ENCODE measurements at regions not wholly inside any gene's neighbourhood (a gene's known extent, or its start where the extent isn't known, plus 50 kb on each side); places are given as distances from the start of the nearest gene placed in this dataset.

DNA sequence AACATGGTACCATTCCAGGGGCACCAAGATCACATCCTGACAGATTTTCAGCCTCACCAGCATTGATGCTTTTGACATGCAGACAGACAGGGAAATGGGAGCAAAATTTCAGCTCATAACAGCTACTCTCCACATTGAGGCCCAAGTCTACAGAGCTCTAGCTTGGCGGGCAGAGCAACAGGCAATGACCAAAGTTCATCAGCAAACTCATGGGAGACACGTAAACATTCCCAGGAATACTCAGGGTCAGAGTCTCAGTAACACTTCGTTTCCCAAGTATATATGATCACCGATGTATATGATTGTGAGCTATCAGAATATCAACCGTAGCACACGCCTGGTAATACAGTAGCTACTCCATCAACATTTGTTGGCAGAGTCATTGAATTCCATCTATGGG is 59.2 kb upstream of the SLC24A5 start:
- Histone ChIP-seq H3K9ac (ENCODE audit: low read depth, low read length, poor library complexity, severe bottlenecking) (no peak overlapping the region), H3K9me2 (replicated peaks; ENCODE audit: low read depth, low read length) (no peaks in the 10 kb centered on the region), H4K20me1 (ENCODE audit: insufficient read depth, low read length, poor library complexity, severe bottlenecking) (no peaks in the 10 kb centered on the region), H3K9me3 (ENCODE audit: insufficient read depth, low read depth, low read length) (no peaks in the 10 kb centered on the region), H2AFZ (ENCODE audit: low read length) (no peak overlapping the region), H3K36me3 (ENCODE audit: insufficient read depth, low read length) (no peaks in the 10 kb centered on the region), H3K27me3 (ENCODE audit: insufficient read depth, low read length, poor library complexity, severe bottlenecking) (no peaks in the 10 kb centered on the region), H3K79me2 (ENCODE audit: insufficient read depth, low read length) (no peaks in the 10 kb centered on the region), H3K4me2 (ENCODE audit: low read depth, low read length, poor library complexity, severe bottlenecking) (no peak overlapping the region), H3K4me3 (ENCODE audit: low read length, poor library complexity, severe bottlenecking) (no peak overlapping the region), H3K4me1 (ENCODE audit: insufficient read depth, low read length, poor library complexity, severe bottlenecking) (peaks cover 9% of the 10 kb centered on the region), H3F3A (ENCODE audit: low read depth) (no peaks in the 10 kb centered on the region)
- TF ChIP-seq, protein P1, sequence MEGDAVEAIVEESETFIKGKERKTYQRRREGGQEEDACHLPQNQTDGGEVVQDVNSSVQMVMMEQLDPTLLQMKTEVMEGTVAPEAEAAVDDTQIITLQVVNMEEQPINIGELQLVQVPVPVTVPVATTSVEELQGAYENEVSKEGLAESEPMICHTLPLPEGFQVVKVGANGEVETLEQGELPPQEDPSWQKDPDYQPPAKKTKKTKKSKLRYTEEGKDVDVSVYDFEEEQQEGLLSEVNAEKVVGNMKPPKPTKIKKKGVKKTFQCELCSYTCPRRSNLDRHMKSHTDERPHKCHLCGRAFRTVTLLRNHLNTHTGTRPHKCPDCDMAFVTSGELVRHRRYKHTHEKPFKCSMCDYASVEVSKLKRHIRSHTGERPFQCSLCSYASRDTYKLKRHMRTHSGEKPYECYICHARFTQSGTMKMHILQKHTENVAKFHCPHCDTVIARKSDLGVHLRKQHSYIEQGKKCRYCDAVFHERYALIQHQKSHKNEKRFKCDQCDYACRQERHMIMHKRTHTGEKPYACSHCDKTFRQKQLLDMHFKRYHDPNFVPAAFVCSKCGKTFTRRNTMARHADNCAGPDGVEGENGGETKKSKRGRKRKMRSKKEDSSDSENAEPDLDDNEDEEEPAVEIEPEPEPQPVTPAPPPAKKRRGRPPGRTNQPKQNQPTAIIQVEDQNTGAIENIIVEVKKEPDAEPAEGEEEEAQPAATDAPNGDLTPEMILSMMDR (conservative IDR thresholded peaks at IDR 0.05; ENCODE audit: low read length), result no peak
- TF ChIP-seq EZH2phosphoT487 (IDR thresholded peaks at IDR 0.05; ENCODE audit: borderline replicate concordance), result no peak

DNA sequence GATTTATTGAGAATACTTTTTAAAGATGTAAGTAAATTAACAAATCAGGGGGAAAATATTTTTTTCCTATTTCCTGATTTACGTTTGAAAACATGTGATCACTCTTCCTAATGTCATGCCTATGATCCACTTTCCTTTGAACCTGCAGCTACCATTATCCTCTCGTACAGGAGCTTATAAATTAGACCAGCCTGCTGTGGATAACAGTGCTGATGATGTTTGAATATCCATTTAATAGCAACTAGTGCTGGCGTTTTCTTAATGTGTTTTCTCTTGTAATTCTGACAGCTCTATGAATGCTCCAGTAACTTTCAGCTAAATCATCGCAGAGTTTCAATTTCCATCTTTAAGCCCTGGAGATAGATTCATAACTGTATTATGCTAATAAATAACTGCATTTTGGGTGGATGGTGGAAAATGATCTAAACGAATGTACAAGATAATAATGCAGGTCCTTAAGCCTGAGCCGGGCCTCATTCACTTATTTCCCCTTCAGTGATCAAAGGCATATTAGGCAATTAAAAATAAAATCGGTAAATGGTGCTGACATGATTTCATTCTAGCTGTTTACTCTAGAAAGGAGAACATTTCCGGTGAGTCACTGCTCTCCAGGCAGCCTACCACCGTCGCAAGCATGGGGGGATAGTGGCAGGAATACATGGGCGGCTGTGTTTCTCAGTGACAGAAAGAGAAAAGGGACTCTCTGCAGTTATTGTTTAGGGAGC is 58.5 kb upstream of the SLC24A5 start:
- Histone ChIP-seq H4K20me1 (ENCODE audit: insufficient read depth, low read length, poor library complexity, severe bottlenecking) (no peaks in the 10 kb centered on the region), H3F3A (ENCODE audit: low read depth) (no peaks in the 10 kb centered on the region), H3K4me3 (ENCODE audit: low read length, poor library complexity, severe bottlenecking) (no peak overlapping the region), H3K9me2 (replicated peaks; ENCODE audit: low read depth, low read length) (no peaks in the 10 kb centered on the region), H3K9me3 (ENCODE audit: insufficient read depth, low read depth, low read length) (no peaks in the 10 kb centered on the region), H3K9ac (ENCODE audit: low read depth, low read length, poor library complexity, severe bottlenecking) (no peak overlapping the region), H2AFZ (ENCODE audit: low read length) (no peak overlapping the region), H3K27me3 (ENCODE audit: insufficient read depth, low read length, poor library complexity, severe bottlenecking) (no peaks in the 10 kb centered on the region), H3K4me2 (ENCODE audit: low read depth, low read length, poor library complexity, severe bottlenecking) (no peak overlapping the region), H3K4me1 (ENCODE audit: insufficient read depth, low read length, poor library complexity, severe bottlenecking) (peaks cover 9% of the 10 kb centered on the region), H3K36me3 (ENCODE audit: insufficient read depth, low read length) (no peaks in the 10 kb centered on the region), H3K79me2 (ENCODE audit: insufficient read depth, low read length) (no peaks in the 10 kb centered on the region)
- TF ChIP-seq EZH2phosphoT487 (IDR thresholded peaks at IDR 0.05; ENCODE audit: borderline replicate concordance), result no peak
- TF ChIP-seq, protein P1 (conservative IDR thresholded peaks at IDR 0.05; ENCODE audit: low read length), result no peak

DNA sequence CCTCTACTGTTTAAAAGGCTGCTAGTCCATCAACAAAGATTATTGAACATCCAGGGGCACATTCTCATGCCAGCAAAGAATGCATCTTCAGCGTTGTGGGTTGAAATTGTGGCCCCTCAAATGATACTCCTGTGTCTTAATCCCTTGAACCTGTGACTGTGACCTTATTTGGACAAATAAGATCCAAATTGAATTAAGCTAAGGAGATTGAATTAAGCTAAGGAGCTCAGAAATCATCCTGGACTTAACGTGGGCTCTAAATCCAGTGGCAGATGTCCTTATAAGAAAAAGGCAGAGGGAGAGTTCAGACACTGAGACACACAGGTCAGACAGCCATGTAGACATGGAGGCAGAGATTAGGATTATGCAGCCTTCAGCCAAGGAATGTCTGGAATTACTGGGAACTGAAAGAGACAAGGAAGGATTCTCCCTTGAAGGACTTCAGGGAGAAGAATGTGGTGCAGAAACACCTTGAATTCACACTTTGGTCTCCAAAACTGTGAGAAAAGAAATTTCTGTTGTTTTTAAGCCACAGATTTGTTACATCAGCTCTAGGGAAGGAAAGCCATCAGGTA is 57.3 kb upstream of the SLC24A5 start:
- Histone ChIP-seq H3K9me3 (ENCODE audit: insufficient read depth, low read depth, low read length) (no peaks in the 10 kb centered on the region), H3K4me1 (ENCODE audit: insufficient read depth, low read length, poor library complexity, severe bottlenecking) (peaks cover 6% of the 10 kb centered on the region), H3K4me2 (ENCODE audit: low read depth, low read length, poor library complexity, severe bottlenecking) (no peak overlapping the region), H3K9ac (ENCODE audit: low read depth, low read length, poor library complexity, severe bottlenecking) (no peak overlapping the region), H2AFZ (ENCODE audit: low read length) (no peak overlapping the region), H4K20me1 (ENCODE audit: insufficient read depth, low read length, poor library complexity, severe bottlenecking) (no peaks in the 10 kb centered on the region), H3F3A (ENCODE audit: low read depth) (no peaks in the 10 kb centered on the region), H3K36me3 (ENCODE audit: insufficient read depth, low read length) (no peaks in the 10 kb centered on the region), H3K27me3 (ENCODE audit: insufficient read depth, low read length, poor library complexity, severe bottlenecking) (no peaks in the 10 kb centered on the region), H3K4me3 (ENCODE audit: low read length, poor library complexity, severe bottlenecking) (no peak overlapping the region), H3K9me2 (replicated peaks; ENCODE audit: low read depth, low read length) (no peaks in the 10 kb centered on the region), H3K79me2 (ENCODE audit: insufficient read depth, low read length) (no peaks in the 10 kb centered on the region)
- TF ChIP-seq, protein P1 (conservative IDR thresholded peaks at IDR 0.05; ENCODE audit: low read length), result no peak
- TF ChIP-seq EZH2phosphoT487 (IDR thresholded peaks at IDR 0.05; ENCODE audit: borderline replicate concordance), result no peak

All from Loucy (cell line).